ENCODE measurements at regions not wholly inside any gene's neighbourhood (a gene's known extent, or its start where the extent isn't known, plus 50 kb on each side); places are given as distances from the start of the nearest gene placed in this dataset.
A peak's percentile ranks its signal among the peaks of the same experiment; 100 is the strongest.

DNA sequence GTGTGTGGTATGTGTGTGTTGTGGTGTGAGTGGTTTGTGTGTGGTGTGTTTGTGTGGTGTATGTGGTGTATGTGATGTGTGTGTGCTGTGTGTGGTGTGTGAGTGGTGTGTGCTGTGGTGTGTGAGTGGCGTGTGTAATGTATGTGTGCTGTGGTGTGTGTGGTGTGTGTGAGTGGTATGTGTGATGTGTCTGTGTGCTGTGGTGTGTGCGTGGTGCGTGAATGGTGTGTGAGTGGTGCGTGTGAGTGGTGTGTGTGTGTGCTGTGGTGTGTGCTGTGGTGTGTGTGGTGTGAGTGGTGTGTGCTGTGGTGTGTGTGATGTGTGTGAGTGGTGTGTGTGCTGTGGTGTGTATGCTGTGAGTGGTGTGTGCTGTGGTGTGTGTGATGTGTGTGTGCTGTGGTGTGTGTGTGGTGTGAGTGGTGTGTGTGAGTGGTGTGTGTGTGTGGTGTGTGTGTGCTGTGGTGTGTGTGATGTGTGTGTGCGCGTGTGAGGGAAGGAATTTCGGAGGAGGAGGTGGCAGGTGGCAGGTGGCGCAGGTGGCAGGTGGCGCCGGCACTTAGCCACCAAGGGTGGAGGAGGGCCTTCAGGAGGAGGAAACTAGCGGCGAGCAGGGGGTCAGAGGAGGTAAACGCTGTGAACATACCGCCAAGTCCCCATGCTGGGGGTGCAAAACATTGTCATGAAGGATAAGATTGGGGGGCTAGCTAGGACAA, 191.8 kb downstream of the MELK start:
- Histone ChIP-seq H3K4me1 (ENCODE audit: control insufficient read depth, insufficient read depth, low read length) (peaks cover 9% of the 10 kb centered on the region; the same call in 1 of the 2 replicates), H3K27ac (ENCODE audit: low read depth, low read length) (no peak overlapping the region), H3K9ac (ENCODE audit: low read depth, low read length) (no peak overlapping the region), H3K27me3 (ENCODE audit: control insufficient read depth, insufficient read depth, low read length) (peaks cover 8% of the 10 kb centered on the region), H3K4me3 (ENCODE audit: low read depth, low read length) (peak overlapping the region; percentile 59; the same call in 1 of the 2 replicates), H3K9me3 (ENCODE audit: control insufficient read depth, insufficient read depth, low read length) (no peaks in the 10 kb centered on the region), H3K36me3 (ENCODE audit: control insufficient read depth, insufficient read depth, low read length) (no peaks in the 10 kb centered on the region)

DNA sequence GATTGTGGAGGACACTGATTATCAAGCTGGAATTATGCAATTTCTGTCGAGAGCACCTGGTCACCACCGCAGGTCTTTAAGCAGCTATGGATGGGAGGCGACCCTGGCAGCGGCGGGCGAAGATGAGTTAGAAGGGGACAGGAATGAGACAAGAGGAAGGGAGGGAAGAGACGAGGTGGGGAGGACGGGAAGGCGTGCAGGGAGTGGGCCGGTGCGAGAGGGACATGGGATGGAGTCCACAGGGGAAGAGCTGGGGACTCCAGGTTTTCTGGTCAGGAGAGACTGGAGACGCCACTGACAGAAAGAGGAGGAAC, 192.3 kb downstream of the MELK start:
- Histone ChIP-seq H3K36me3 (ENCODE audit: control insufficient read depth, insufficient read depth, low read length) (no peaks in the 10 kb centered on the region), H3K27me3 (ENCODE audit: control insufficient read depth, insufficient read depth, low read length) (peaks cover 8% of the 10 kb centered on the region), H3K9ac (ENCODE audit: low read depth, low read length) (no peak overlapping the region), H3K9me3 (ENCODE audit: control insufficient read depth, insufficient read depth, low read length) (no peaks in the 10 kb centered on the region), H3K4me1 (ENCODE audit: control insufficient read depth, insufficient read depth, low read length) (peaks cover 9% of the 10 kb centered on the region; the same call in 1 of the 2 replicates), H3K27ac (ENCODE audit: low read depth, low read length) (no peak overlapping the region), H3K4me3 (ENCODE audit: low read depth, low read length) (peak overlapping the region; percentile 59)

DNA sequence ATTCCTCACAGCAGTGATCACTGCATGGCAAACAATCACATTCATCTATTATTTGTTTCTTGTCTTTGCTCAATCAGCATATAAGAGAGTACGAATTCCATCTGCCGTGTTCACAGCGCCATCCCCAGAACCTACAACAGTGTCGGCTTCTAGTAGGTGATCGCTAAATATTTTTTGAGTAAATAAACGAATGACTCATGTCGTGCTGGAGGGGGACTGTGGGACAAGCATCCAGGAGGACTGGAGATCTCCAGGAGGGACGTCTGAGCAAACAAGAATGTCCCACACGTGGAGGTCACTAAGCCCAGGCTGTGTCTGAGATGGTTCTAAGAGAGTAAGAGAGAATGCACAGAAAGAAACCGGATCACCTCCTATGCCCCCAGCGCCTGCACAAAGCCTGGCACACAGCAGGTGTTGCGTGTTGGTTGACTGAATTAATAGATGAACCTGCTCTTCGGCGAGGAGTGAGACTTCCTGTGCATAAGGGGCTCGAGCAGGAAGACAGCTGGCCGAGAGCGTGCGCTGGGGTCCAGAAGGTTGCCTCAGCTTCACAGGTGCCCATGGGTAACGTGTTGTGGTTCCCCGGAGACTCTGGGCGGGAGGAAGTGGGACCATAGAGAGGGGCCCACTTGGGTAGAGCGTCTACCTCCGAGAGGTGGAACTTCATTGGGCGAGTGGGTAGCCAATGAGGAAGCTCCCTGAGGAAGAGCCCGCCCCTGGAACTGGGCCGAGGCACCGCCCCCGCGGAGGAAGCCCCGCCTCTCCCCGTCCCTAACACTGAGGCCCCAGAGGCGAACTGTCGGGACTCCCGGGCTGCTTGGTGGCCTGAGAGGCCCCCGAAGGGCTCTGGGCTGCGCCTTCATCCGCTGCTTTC, 193.0 kb downstream of the MELK start:
- H3K4me1 ChIP-seq (ENCODE audit: control insufficient read depth, insufficient read depth, low read length): peaks cover 9% of the 10 kb centered on the region; the same call in 1 of the 2 replicates

DNA sequence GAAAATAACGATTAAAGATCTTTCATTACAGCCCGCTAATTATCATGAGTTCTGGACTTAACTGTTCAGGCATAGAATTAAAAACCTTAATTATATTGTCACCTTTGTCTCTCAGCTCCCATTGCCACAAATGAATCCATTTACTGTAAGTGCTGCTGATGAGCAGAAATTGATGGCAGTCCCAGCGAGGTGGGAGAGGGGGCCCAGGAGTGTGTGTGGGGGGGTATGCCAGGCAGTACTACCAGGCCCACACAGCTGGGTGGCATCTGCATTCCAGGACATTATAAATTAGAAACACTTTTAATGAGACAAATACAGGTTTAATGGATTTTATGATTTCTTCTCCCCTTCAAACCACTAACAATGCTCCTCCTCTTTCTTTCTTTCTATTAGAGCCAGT, 196.0 kb downstream of the MELK start:
- Histone ChIP-seq H3K9me3 (ENCODE audit: control insufficient read depth, insufficient read depth, low read length) (no peaks in the 10 kb centered on the region), H3K36me3 (ENCODE audit: control insufficient read depth, insufficient read depth, low read length) (no peaks in the 10 kb centered on the region), H3K4me3 (ENCODE audit: low read depth, low read length) (no peak overlapping the region), H3K4me1 (ENCODE audit: control insufficient read depth, insufficient read depth, low read length) (peaks cover 9% of the 10 kb centered on the region; the same call in 1 of the 2 replicates), H3K27me3 (ENCODE audit: control insufficient read depth, insufficient read depth, low read length) (peaks cover 8% of the 10 kb centered on the region), H3K9ac (ENCODE audit: low read depth, low read length) (no peak overlapping the region), H3K27ac (ENCODE audit: low read depth, low read length) (no peak overlapping the region)

More for the DNA sequence above, 193.0 kb downstream of the MELK start:
- Histone ChIP-seq H3K9ac (ENCODE audit: low read depth, low read length) (peak overlapping the region; percentile 27; the same call in 1 of the 2 replicates), H3K36me3 (ENCODE audit: control insufficient read depth, insufficient read depth, low read length) (no peaks in the 10 kb centered on the region), H3K27me3 (ENCODE audit: control insufficient read depth, insufficient read depth, low read length) (peaks cover 8% of the 10 kb centered on the region), H3K27ac (ENCODE audit: low read depth, low read length) (peak overlapping the region; percentile 53), H3K4me3 (ENCODE audit: low read depth, low read length) (peak overlapping the region; percentile 59), H3K9me3 (ENCODE audit: control insufficient read depth, insufficient read depth, low read length) (no peaks in the 10 kb centered on the region)

DNA sequence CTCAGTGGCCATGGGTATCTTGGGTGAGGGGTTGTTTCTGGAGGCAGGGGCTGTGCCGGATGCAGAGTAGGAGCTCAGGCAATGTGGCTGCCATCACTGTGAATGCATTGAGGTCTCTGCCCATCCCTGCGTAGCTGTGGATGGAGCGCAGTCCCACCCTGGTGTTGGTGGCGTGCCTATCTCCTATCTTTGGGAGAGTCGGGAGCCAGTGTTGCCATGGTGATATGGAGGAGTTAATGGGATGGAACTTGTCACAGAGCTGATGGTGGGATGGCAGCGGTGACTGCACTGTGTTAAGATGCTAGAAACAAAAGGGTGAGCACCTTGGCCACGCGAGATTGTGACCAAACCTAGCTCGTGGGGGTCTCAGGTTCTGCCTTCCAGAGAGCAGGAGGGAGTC, 197.3 kb downstream of the MELK start:
- Histone ChIP-seq H3K36me3 (ENCODE audit: control insufficient read depth, insufficient read depth, low read length) (no peaks in the 10 kb centered on the region), H3K4me1 (ENCODE audit: control insufficient read depth, insufficient read depth, low read length) (peaks cover 6% of the 10 kb centered on the region; the same call in 1 of the 2 replicates), H3K4me3 (ENCODE audit: low read depth, low read length) (no peak overlapping the region), H3K27me3 (ENCODE audit: control insufficient read depth, insufficient read depth, low read length) (peaks cover 8% of the 10 kb centered on the region), H3K9me3 (ENCODE audit: control insufficient read depth, insufficient read depth, low read length) (no peaks in the 10 kb centered on the region), H3K27ac (ENCODE audit: low read depth, low read length) (no peak overlapping the region), H3K9ac (ENCODE audit: low read depth, low read length) (no peak overlapping the region)

DNA sequence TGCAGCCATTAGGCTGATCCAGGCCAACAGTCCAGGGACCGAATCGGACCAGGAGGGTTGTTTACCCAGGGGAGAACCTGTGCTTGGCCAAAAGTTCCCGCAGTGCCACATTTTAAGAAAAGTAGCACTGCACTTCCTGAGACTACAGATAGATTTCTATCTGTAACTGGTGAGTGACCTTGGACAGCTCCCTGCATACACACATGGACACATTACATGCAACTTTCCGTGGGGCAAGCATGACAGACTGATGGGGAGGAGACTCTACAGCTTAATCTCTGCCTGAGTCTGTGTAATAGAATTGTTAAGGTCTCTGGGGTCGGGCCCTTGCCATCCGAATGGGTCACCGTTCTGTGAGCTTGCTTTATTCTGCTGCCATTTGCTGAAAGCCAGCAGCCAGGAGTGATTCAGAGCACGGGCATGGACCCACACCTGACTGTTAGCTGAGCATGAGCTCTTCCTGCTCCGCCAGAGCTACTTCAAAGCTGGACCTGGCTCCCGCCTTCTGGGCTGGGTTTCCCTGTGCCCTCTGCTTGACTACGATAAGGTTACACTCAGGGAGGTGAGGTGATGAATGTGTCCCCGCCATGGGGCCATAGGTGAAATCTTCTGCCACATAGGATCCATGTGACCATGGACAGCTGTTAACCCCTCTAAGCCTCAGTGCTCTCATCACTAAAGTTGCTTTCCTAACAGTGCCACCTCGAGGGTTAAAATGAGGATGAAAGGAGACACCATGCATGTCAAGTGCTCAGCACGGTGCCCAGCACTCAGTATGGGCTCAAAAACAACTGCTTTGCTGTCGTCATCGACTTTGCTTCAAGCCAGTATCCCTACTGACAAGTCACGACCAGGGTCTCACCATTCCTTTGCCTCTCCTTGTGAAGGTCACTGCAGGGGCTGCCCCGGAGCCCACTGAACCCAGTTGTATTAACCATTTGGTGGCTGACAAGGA, 200.0 kb downstream of the MELK start:
- H3K9me3 ChIP-seq (ENCODE audit: control insufficient read depth, insufficient read depth, low read length): no peaks in the 10 kb centered on the region
- no peaks in the 10 kb centered on the region; the same call in 1 of the 2 replicates for H3K4me1 ChIP-seq (ENCODE audit: control insufficient read depth, insufficient read depth, low read length)
- H3K27ac ChIP-seq (ENCODE audit: low read depth, low read length): no peak overlapping the region
- H3K27me3 ChIP-seq (ENCODE audit: control insufficient read depth, insufficient read depth, low read length): peaks cover 7% of the 10 kb centered on the region
- H3K36me3 ChIP-seq (ENCODE audit: control insufficient read depth, insufficient read depth, low read length): no peaks in the 10 kb centered on the region
- H3K9ac ChIP-seq (ENCODE audit: low read depth, low read length): no peak overlapping the region
- no peak overlapping the region for H3K4me3 ChIP-seq (ENCODE audit: low read depth, low read length)

DNA sequence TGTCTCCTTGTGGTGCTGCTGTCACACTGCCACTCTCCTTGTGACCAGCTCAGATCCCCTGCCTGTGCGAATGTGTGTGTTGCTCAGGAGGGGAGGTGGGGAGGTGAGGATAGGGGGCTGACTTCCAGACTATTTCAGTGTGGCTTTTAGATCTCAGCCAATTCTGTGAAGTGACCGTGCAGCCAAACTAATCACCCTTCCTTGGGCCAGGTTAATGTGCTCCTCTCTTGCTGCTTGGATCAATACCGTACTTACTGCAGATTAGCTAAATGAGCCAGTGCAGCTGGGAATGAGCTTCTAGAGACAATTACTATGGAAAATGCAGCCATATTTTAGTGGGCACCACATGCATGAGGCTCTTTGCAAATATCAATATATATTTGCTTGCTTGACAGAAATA, 206.0 kb downstream of the MELK start:
- Histone ChIP-seq H3K27me3 (ENCODE audit: control insufficient read depth, insufficient read depth, low read length) (no peaks in the 10 kb centered on the region), H3K36me3 (ENCODE audit: control insufficient read depth, insufficient read depth, low read length) (no peaks in the 10 kb centered on the region), H3K9me3 (ENCODE audit: control insufficient read depth, insufficient read depth, low read length) (no peaks in the 10 kb centered on the region), H3K4me1 (ENCODE audit: control insufficient read depth, insufficient read depth, low read length) (no peaks in the 10 kb centered on the region), H3K9ac (ENCODE audit: low read depth, low read length) (no peak overlapping the region), H3K4me3 (ENCODE audit: low read depth, low read length) (no peak overlapping the region), H3K27ac (ENCODE audit: low read depth, low read length) (no peak overlapping the region)

DNA sequence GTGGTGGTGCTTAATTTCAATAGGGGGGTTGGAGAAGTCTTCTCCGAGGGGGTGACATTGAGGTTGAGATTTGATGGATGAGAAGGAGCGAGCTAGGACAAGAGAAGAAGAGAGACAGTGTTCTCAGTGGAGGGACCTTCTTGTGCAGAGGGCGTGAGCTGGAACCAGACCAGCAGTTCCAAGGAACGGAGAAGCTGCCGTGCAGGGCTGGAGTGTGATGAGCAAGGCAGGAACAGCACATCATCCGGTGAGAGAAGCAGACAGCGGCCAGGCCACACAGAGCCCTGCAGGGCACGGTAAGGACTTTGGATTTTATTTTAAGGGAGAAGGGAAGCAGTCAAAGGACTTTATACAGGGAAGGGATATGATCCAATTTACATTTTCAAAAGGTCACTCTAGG, 206.9 kb downstream of the MELK start:
- Histone ChIP-seq H3K36me3 (ENCODE audit: control insufficient read depth, insufficient read depth, low read length) (no peaks in the 10 kb centered on the region), H3K27me3 (ENCODE audit: control insufficient read depth, insufficient read depth, low read length) (no peaks in the 10 kb centered on the region), H3K4me3 (ENCODE audit: low read depth, low read length) (no peak overlapping the region), H3K9me3 (ENCODE audit: control insufficient read depth, insufficient read depth, low read length) (no peaks in the 10 kb centered on the region), H3K27ac (ENCODE audit: low read depth, low read length) (no peak overlapping the region), H3K4me1 (ENCODE audit: control insufficient read depth, insufficient read depth, low read length) (no peaks in the 10 kb centered on the region), H3K9ac (ENCODE audit: low read depth, low read length) (no peak overlapping the region)

DNA sequence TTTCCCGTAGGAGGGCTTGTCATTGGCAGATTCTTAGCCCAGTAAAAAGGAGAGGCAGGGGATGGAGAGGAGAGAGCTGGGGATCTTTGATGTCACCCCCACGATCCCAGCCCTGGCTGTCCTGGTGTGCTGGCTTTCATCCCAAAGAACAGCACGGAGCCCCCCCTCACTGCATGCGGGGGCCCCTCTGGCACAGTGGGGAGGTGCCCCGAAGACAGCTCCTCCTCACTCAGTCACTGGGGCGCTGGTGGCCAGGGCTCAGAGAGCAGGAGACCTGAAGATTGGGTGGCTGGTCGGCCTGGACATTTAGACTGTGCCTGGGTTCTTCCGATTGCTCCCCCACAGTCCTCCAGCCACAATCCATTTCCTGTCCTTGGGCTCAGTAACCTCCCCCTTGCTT, 207.5 kb downstream of the MELK start:
- Histone ChIP-seq H3K4me3 (ENCODE audit: low read depth, low read length) (no peak overlapping the region), H3K9me3 (ENCODE audit: control insufficient read depth, insufficient read depth, low read length) (no peaks in the 10 kb centered on the region), H3K27ac (ENCODE audit: low read depth, low read length) (no peak overlapping the region), H3K36me3 (ENCODE audit: control insufficient read depth, insufficient read depth, low read length) (no peaks in the 10 kb centered on the region), H3K27me3 (ENCODE audit: control insufficient read depth, insufficient read depth, low read length) (no peaks in the 10 kb centered on the region), H3K9ac (ENCODE audit: low read depth, low read length) (no peak overlapping the region), H3K4me1 (ENCODE audit: control insufficient read depth, insufficient read depth, low read length) (no peaks in the 10 kb centered on the region)

DNA sequence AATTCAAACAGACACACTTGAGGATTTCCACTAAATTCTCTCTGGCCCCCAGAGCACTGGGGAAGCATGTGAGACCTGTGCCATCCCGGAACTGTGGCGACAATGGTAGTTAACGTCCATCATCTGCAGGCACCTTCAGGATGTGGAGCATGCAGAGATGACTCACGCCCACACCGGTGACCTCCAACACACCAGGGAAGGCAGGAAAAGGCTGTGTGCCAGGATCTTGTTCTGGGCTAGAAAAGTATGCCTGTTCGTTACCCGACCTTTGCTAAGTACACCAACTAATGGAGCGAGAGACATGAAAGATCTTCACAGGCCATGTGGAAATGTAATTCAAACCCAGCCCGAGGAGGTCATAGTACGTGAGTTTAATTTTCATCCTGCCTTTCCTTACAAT, 208.8 kb downstream of the MELK start:
- Histone ChIP-seq H3K4me3 (ENCODE audit: low read depth, low read length) (no peak overlapping the region), H3K9ac (ENCODE audit: low read depth, low read length) (no peak overlapping the region), H3K27ac (ENCODE audit: low read depth, low read length) (no peak overlapping the region), H3K9me3 (ENCODE audit: control insufficient read depth, insufficient read depth, low read length) (no peaks in the 10 kb centered on the region), H3K27me3 (ENCODE audit: control insufficient read depth, insufficient read depth, low read length) (no peaks in the 10 kb centered on the region), H3K4me1 (ENCODE audit: control insufficient read depth, insufficient read depth, low read length) (no peaks in the 10 kb centered on the region), H3K36me3 (ENCODE audit: control insufficient read depth, insufficient read depth, low read length) (no peaks in the 10 kb centered on the region)

Measured in HUES48 (cell line).